HEK293T (cell line): ENCODE measurements at regions not wholly inside any gene's neighbourhood (a gene's known extent, or its start where the extent isn't known, plus 50 kb on each side); places are given as distances from the start of the nearest gene placed in this dataset.

Experiments used
- CTCF ChIA-PET: fragments of 350-600 bp; formaldehyde crosslinking; extraction: SDS; loops from one replicate; lab custom pipeline; 2021; ENCODE audit warnings: antibody characterized with exemption, inconsistent platforms; lab: Yijun Ruan, JAX
- POLR2A ChIA-PET: fragments of 350-600 bp; formaldehyde crosslinking; extraction: SDS; loops from one replicate; lab custom pipeline; 2020; ENCODE audit warnings: antibody characterized with exemption, inconsistent platforms; lab: Yijun Ruan, JAX
- DNase-seq: peaks from one replicate; pipeline ENCODE4 v3.0.0; 2012; ENCODE audit warnings: mixed read lengths; ENCODE audit errors: extremely low spot score
- ARNT ChIP-seq: fragments of 450-650 bp; IDR thresholded peaks from 2 replicates; pipeline ENCODE4 v1.6.1; 2017; ENCODE audit warnings: mild to moderate bottlenecking
- BHLHE40 ChIP-seq: fragments of 450-650 bp; IDR thresholded peaks from 2 replicates; pipeline ENCODE4 v1.6.1; 2016; ENCODE audit warnings: mild to moderate bottlenecking, moderate library complexity, borderline replicate concordance
- CTBP1 ChIP-seq: fragments of 450-650 bp; IDR thresholded peaks from 2 replicates; pipeline ENCODE4 v1.6.1; 2016; ENCODE audit warnings: borderline replicate concordance
- ELF4 ChIP-seq: fragments of 450-650 bp; IDR thresholded peaks from 2 replicates; pipeline ENCODE4 v1.6.1; 2017; ENCODE audit warnings: antibody characterized with exemption
- FOXA1 ChIP-seq: fragments of 450-650 bp; IDR thresholded peaks from 2 replicates; pipeline ENCODE4 v1.6.1; 2016; ENCODE audit warnings: mild to moderate bottlenecking
- FOXK2 ChIP-seq: fragments of 450-650 bp; IDR thresholded peaks from 2 replicates; pipeline ENCODE4 v1.6.1; 2016; ENCODE audit warnings: mild to moderate bottlenecking
- FOXM1 ChIP-seq: fragments of 450-650 bp; IDR thresholded peaks from 2 replicates; pipeline ENCODE4 v1.6.1; 2017; ENCODE audit warnings: mild to moderate bottlenecking, borderline replicate concordance
- HDGF ChIP-seq: fragments of 450-650 bp; IDR thresholded peaks from 2 replicates; pipeline ENCODE4 v1.6.1; 2017; ENCODE audit warnings: antibody characterized with exemption, borderline replicate concordance
- L3MBTL2 ChIP-seq: fragments of 450-650 bp; conservative IDR thresholded peaks from 2 replicates; pipeline ENCODE4 v1.6.1; 2016; ENCODE audit warnings: mild to moderate bottlenecking
- LEF1 ChIP-seq: fragments of 450-650 bp; IDR thresholded peaks from 2 replicates; pipeline ENCODE4 v1.6.1; 2017; ENCODE audit warnings: mild to moderate bottlenecking, borderline replicate concordance
- NFRKB ChIP-seq: fragments of 450-650 bp; IDR thresholded peaks from 2 replicates; pipeline ENCODE4 v1.6.1; 2016; ENCODE audit warnings: mild to moderate bottlenecking, moderate library complexity
- SP1 ChIP-seq: fragments of 450-650 bp; IDR thresholded peaks from 2 replicates; pipeline ENCODE4 v1.6.1; 2017
- SUZ12 ChIP-seq: fragments of 450-650 bp; IDR thresholded peaks from 2 replicates; pipeline ENCODE4 v1.6.1; 2016; ENCODE audit warnings: mild to moderate bottlenecking
- TARDBP ChIP-seq: fragments of 450-650 bp; IDR thresholded peaks from 2 replicates; pipeline ENCODE4 v1.6.1; 2016
- ZNF384 ChIP-seq: fragments of 450-650 bp; IDR thresholded peaks from 2 replicates; pipeline ENCODE4 v1.6.1; 2016
- TF ChIP-seq, protein P1 (sequence below): fragments of 450-650 bp; IDR thresholded peaks from 2 replicates; pipeline ENCODE4 v1.6.1; 2016

DNA sequence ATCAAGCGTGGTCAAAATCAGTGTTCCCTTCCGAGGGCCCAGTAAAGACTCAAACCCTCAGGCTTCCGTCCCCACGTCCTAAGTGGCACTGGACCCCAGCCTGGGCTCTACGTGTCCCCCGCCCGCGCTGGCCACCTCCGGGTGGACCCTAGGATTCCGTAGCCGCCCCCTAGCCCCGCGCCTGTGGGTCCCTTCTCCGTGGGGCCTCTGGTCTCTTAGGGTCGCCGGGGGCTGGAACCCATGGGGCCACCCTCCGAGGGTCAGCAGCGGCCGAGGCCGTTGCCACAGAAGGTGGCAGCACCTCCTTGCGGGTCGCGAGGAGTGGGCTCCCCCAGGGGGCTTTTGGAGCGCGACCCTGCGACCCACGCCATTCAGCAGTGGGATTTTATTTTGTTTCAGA lies 170.5 kb upstream of the EEPD1 start:
- CTCF ChIA-PET = no interaction called here
- TF ChIP-seq ZNF384 (no peak), FOXA1 (no peak), HDGF (no peak), TARDBP (no peak)
- no peak for DNase-seq
- POLR2A ChIA-PET = no interaction called here

DNA sequence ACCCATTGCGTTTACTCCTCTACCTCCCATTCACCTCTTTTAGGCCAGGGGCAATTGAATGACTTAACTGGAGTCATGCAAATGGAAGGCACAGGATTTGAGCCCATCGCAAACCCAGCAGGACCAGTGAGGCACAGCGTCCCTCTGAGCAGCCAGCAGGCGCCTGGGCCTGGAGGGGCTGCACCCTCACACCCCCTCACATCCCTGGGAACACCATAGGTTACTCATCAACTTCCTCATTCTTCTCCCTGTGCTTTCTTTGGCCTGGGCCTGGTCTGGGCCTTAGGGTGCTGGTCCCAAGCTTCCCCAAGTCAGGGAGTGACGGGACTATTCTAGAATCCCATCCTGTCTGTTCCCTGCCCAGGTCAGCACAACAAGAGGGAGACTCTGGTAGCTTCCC lies 169.4 kb upstream of the EEPD1 start:
- TF ChIP-seq, protein P1, sequence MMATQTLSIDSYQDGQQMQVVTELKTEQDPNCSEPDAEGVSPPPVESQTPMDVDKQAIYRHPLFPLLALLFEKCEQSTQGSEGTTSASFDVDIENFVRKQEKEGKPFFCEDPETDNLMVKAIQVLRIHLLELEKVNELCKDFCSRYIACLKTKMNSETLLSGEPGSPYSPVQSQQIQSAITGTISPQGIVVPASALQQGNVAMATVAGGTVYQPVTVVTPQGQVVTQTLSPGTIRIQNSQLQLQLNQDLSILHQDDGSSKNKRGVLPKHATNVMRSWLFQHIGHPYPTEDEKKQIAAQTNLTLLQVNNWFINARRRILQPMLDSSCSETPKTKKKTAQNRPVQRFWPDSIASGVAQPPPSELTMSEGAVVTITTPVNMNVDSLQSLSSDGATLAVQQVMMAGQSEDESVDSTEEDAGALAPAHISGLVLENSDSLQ = no peak
- TF ChIP-seq HDGF = no peak
- TF ChIP-seq FOXM1 = no peak
- no peak for TF ChIP-seq SP1
- TF ChIP-seq SUZ12 = no peak
- no peak for TF ChIP-seq NFRKB
- TF ChIP-seq ARNT = no peak
- no peak for TF ChIP-seq BHLHE40
- no peak for TF ChIP-seq L3MBTL2
- no peak for TF ChIP-seq TARDBP
- TF ChIP-seq FOXK2 = no peak
- TF ChIP-seq LEF1 = no peak
- TF ChIP-seq ZNF384 = no peak
- no peak for TF ChIP-seq ELF4
- no peak for TF ChIP-seq CTBP1
- TF ChIP-seq FOXA1 = no peak
- ChIA-PET CTCF (interaction anchor here (0.6 to 1.9 kb wide), 3 partner anchors 37 to 336 kb away, joined by 3 to 5 read pairs (median 4); no protein-coding TSS in a partner anchor), POLR2A (no interaction called here)
- DNase-seq = no peak

DNA sequence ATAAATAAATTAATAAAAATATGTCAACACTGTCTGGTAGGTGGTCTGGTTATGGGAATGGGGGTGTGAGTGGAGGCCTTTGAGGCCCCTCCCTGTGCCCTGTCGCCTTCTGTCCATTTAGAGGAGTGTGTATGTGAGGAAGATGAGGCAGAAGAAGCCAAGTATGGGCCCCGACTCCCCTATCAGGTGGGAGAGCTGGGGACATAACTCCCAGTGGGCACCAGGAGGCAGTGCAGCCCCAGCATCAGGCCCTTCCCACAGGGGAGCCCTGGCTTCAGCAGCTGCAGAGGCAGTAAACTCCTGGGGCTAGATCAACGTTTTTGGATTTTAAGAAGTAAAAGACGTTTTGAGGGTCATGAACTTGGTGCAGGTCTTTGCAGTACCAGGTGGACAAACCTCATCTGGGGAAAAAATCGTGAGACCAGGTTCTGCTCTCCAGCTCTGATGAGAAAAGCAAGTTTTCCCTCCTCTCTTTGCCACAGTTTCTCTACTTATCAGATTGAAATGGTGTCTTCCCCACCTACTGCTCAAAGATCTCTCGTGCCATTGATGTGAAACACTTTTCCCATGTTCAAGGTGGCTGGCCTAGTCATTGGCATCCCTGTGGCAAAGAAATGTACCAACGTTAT lies 167.8 kb upstream of the EEPD1 start:
- peak; percentile 80 for DNase-seq
- ChIA-PET POLR2A (no interaction called here), CTCF (interaction anchor here (0.6 to 1.9 kb wide), 7 partner anchors 9 to 334 kb away, joined by 3 to 15 read pairs (median 3); no protein-coding TSS in a partner anchor)
- TF ChIP-seq ARNT (no peak), ZNF384 (no peak)

DNA sequence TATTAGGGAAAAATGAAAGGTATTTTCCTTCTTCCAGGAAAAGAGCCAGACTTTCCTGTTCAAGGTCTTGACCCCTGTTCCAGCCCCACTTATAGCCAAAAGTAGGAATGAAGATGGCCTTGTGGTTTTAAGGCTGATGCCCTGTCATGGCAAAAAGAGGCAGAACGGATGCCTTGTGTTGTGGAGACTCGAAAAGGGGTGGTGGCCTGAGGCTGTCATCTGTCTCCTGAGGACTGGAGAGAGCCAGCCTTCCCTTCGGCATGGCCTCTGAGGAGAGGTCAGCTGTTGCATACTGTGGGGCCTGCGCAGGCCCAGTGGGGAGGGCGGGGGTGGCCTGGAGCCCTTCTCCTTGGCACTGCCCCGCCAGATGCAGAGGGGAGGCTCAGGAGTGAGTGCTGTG lies 166.0 kb upstream of the EEPD1 start:
- ChIA-PET POLR2A (no interaction called here), CTCF (interaction anchor here (0.7 kb wide), 1 partner anchor 11 kb away, joined by 4 read pairs; no protein-coding TSS in a partner anchor)
- DNase-seq = no peak
- TF ChIP-seq SP1 (no peak), FOXM1 (no peak), ZNF384 (no peak), ELF4 (no peak), TARDBP (no peak), SUZ12 (no peak), BHLHE40 (no peak)

DNA sequence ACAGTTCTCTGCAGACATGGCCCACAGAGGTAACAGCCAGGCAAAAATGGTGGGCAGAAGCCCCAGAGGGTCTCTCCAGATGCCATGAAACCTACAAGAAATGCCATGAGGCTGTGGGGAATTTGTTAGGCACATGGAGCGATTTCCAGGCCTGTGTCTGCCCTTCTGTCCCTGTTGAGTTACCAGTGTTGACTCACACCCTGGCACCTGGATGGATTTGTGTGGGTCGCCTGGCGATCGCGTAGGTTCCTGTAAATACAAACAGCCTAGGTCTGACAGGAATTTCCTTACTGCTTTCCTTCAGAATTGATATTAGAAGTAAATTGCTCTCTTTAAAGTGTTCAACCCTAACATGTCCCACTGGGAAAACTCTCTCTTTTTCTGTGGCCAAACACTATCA lies 164.9 kb upstream of the EEPD1 start:
- CTCF ChIA-PET = no interaction called here
- no peak for TF ChIP-seq ARNT
- TF ChIP-seq BHLHE40 = no peak
- TF ChIP-seq SP1 = no peak
- TF ChIP-seq HDGF = no peak
- no peak for TF ChIP-seq L3MBTL2
- no peak for TF ChIP-seq SUZ12
- TF ChIP-seq FOXK2 = no peak
- TF ChIP-seq CTBP1 = no peak
- TF ChIP-seq, protein P1 = no peak
- no peak for TF ChIP-seq NFRKB
- no peak for TF ChIP-seq FOXM1
- no peak for TF ChIP-seq FOXA1
- TF ChIP-seq LEF1 = no peak
- no peak for TF ChIP-seq ELF4
- no peak for TF ChIP-seq TARDBP
- no peak for TF ChIP-seq ZNF384
- POLR2A ChIA-PET = no interaction called here
- no peak for DNase-seq

DNA sequence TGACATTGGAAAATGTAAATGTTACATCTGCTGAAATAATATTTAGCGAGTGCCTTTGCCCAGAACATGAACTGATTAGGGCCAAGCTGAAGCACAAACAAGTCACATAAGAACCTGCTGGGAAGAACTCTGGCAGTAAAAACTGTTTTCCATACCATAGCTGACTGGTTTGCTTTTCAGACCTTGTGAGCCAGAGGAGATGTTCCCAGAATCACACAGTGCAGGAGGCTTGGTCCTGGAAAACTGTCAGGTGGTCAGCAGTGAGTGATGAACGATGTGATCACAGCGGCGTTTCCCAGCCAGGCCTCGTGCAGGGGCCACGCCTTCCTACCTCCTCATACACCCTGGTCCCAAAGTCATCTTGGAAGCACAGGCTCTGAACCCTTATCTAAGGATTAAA lies 164.2 kb upstream of the EEPD1 start:
- no peak for DNase-seq
- TF ChIP-seq L3MBTL2 = no peak
- TF ChIP-seq CTBP1 = no peak
- TF ChIP-seq FOXK2 = no peak
- no peak for TF ChIP-seq BHLHE40
- no peak for TF ChIP-seq SP1
- TF ChIP-seq ARNT = no peak
- TF ChIP-seq, protein P1 = no peak
- POLR2A ChIA-PET = no interaction called here
- CTCF ChIA-PET = no interaction called here
